Fibroblast of villous mesenchyme (primary cell): ENCODE measurements at regions not wholly inside any gene's neighbourhood (a gene's known extent, or its start where the extent isn't known, plus 50 kb on each side); places are given as distances from the start of the nearest gene placed in this dataset.

Source experiments
- DNase-seq: peaks from one replicate; pipeline ENCODE4 v3.0.0-alpha.2; 2010; ENCODE audit warnings: low read depth
- H3K4me3 ChIP-seq: 2 replicates; pipeline ENCODE4 v1.5.1; 2011; ENCODE audit warnings: low read depth, mild to moderate bottlenecking, low read length
- CTCF ChIP-seq: IDR thresholded peaks from 2 replicates; pipeline ENCODE4 v1.5.1; 2012; ENCODE audit warnings: low read depth, mild to moderate bottlenecking, low read length; ENCODE audit not compliant: insufficient read depth

- no peak for DNase-seq
- TF ChIP-seq CTCF: no peak
- no peak overlapping the region for H3K4me3 ChIP-seq
Observed at GRCh38 chr9:38132956-38133355, 63.9 kb upstream of the SHB start.

- no peak for DNase-seq
- no peak for TF ChIP-seq CTCF
- no peak overlapping the region for H3K4me3 ChIP-seq
Observed at GRCh38 chr9:38131729-38132128, 62.7 kb upstream of the SHB start.

- H3K4me3 ChIP-seq: no peak overlapping the region
- no peak for DNase-seq
- TF ChIP-seq CTCF: no peak
Observed at GRCh38 chr9:38130724-38131123, 61.7 kb upstream of the SHB start.

GRCh38 chr9:38129366-38129765 is 60.3 kb upstream of the SHB start:
- no peak for DNase-seq
- no peak overlapping the region for H3K4me3 ChIP-seq
- no peak for TF ChIP-seq CTCF

GRCh38 chr9:38128752-38129270 is 59.8 kb upstream of the SHB start:
- H3K4me3 ChIP-seq: no peak overlapping the region
- DNase-seq: no peak
- no peak for TF ChIP-seq CTCF

GRCh38 chr9:38127271-38127839 is 58.3 kb upstream of the SHB start:
- H3K4me3 ChIP-seq: no peak overlapping the region
- TF ChIP-seq CTCF: no peak
- no peak for DNase-seq

- H3K4me3 ChIP-seq: no peak overlapping the region
- no peak for TF ChIP-seq CTCF
- no peak for DNase-seq
Observed at GRCh38 chr9:38126730-38127129, 57.7 kb upstream of the SHB start.
